Activated CD8-positive, alpha-beta memory T cell treated with anti-CD3 and anti-CD28 coated beads for 48 hours (primary cell): ENCODE measurements at regions not wholly inside any gene's neighbourhood (a gene's known extent, or its start where the extent isn't known, plus 50 kb on each side); places are given as distances from the start of the nearest gene placed in this dataset.

Experiments used
- DNase-seq, 3 experiments: peaks; one replicate each; pipeline ENCODE4 v3.0.0-alpha.2; 2020; ENCODE audit warnings: low read depth in 2 of 3, low spot score in 2 of 3

DNA sequence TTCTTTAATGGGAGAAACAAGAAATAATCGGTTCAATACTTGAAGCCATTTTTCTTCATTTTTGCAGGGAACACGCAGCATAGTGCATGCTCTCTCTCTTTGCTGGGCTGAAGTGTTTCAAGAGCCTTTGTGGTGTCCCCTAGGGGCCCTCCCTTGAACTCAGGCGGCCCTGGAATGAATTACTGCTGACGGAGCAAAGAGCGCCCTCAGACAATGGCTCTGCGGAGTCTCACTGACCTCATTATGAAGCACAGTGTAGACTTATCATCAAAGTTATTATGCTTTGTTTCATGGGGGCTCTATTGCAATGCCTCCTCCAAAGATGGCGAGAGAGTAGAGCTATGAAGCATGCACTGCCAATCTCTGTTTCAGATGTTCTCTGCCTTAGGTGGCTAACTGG lies 64.8 kb upstream of the ADCY2 start:
- DNase-seq = no peak
